Panc1 (cell line): ENCODE measurements at regions not wholly inside any gene's neighbourhood (a gene's known extent, or its start where the extent isn't known, plus 50 kb on each side); places are given as distances from the start of the nearest gene placed in this dataset.

Experiments
- ATAC-seq: fragments of 200-7000 bp; cut with Tn5 transposase; 2 replicates; pipeline ENCODE4 v1.9.1; 2020; ENCODE audit warnings: mild to moderate bottlenecking, moderate library complexity
- BruUV-seq: library from RNA; stranded (reverse); fragments of 400-500 nt; replicated peaks from 2 replicates; lab custom pipeline; 2021; lab: Mats Ljungman, UMichigan
- CTCF ChIA-PET: fragments of 300-600 bp; sonication (Branson Sonifier 250); formaldehyde crosslinking; loops from one replicate; lab custom pipeline; 2022; ENCODE audit warnings: antibody characterized with exemption; lab: Charles Lee
- POLR2A ChIA-PET: fragments of 300-600 bp; sonication (Branson Sonifier 250); formaldehyde crosslinking; loops from one replicate; lab custom pipeline; 2022; ENCODE audit warnings: antibody characterized with exemption; lab: Charles Lee
- DNase-seq: peaks from one replicate; pipeline ENCODE4 v3.0.0-alpha.2; 2010; ENCODE audit warnings: low read depth, low spot score
- H3K27ac ChIP-seq: 2 replicates; pipeline ENCODE4 v1.5.1; 2011; ENCODE audit warnings: mild to moderate bottlenecking, low read length, inconsistent platforms
- H3K27me3 ChIP-seq: fragments of 200-500 bp; sonication (Bioruptor generic); 2 replicates; pipeline ENCODE4 v1.6.0; 2014; ENCODE audit warnings: low read length, inconsistent platforms; ENCODE audit not compliant: control insufficient read depth, insufficient read depth
- H3K36me3 ChIP-seq: fragments of 200-500 bp; sonication (Bioruptor generic); 2 replicates; pipeline ENCODE4 v1.5.1; 2014; ENCODE audit warnings: inconsistent platforms, mild to moderate bottlenecking, low read length, moderate library complexity; ENCODE audit not compliant: control insufficient read depth, insufficient read depth
- H3K4me1 ChIP-seq: 2 replicates; pipeline ENCODE4 v1.5.1; 2011; ENCODE audit warnings: inconsistent platforms, mild to moderate bottlenecking, low read length, moderate library complexity; ENCODE audit not compliant: control insufficient read depth, insufficient read depth
- H3K4me3 ChIP-seq, 2 experiments: 2 replicates each; pipeline ENCODE4 v1.5.1; 2011 to 2012; ENCODE audit warnings: low read depth in 2 of 2, low read length in 2 of 2, mild to moderate bottlenecking in 2 of 2, inconsistent platforms in 1 of 2, moderate library complexity in 1 of 2
- H3K9me3 ChIP-seq: fragments of 200-500 bp; sonication (Bioruptor generic); 2 replicates; pipeline ENCODE4 v1.5.1; 2014; ENCODE audit warnings: low read depth, mild to moderate bottlenecking, inconsistent platforms, low read length, moderate library complexity; ENCODE audit not compliant: control insufficient read depth, insufficient read depth
- POLR2AphosphoS5 ChIP-seq: IDR thresholded peaks from 2 replicates; pipeline ENCODE4 v1.6.1; 2012; ENCODE audit warnings: mild to moderate bottlenecking, low read depth, low read length, moderate library complexity
- SIN3A ChIP-seq: IDR thresholded peaks from 2 replicates; pipeline ENCODE4 v1.6.1; 2012; ENCODE audit warnings: low read depth, mild to moderate bottlenecking, low read length, moderate library complexity, borderline replicate concordance; ENCODE audit not compliant: insufficient read depth
- TCF7L2 ChIP-seq: IDR thresholded peaks from 2 replicates; pipeline ENCODE4 v1.6.1; 2011; ENCODE audit warnings: mild to moderate bottlenecking, low read depth, low read length, inconsistent platforms
- in situ Hi-C: cut with HindIII; loops from 2 replicates; pipeline ENCODE4 v1.10.0; 2016; ENCODE audit warnings: low sequenced_read_pairs, low pct_unique_long_range_greater_than_20kb
- intact Hi-C: fragments of 100-400 bp; cut with micrococcal nuclease; formaldehyde crosslinking; loops from one replicate; pipeline ENCODE4 v1.10.0; 2022; ENCODE audit not compliant: unreplicated experiment
- TF ChIP-seq, protein P1 (sequence below), 2 experiments: IDR thresholded peaks; 2 replicates each; pipeline ENCODE4 v1.6.1; 2011 to 2012; ENCODE audit warnings: low read depth in 2 of 2, control low read depth in 1 of 2, low read length in 1 of 2, mild to moderate bottlenecking in 1 of 2, moderate library complexity in 1 of 2; ENCODE audit not compliant: insufficient read depth in 1 of 2
- TF ChIP-seq, protein P2 (sequence below): fragments of 450-650 bp; IDR thresholded peaks from 2 replicates; pipeline ENCODE4 v1.5.1; 2017; ENCODE audit warnings: mild to moderate bottlenecking

DNA sequence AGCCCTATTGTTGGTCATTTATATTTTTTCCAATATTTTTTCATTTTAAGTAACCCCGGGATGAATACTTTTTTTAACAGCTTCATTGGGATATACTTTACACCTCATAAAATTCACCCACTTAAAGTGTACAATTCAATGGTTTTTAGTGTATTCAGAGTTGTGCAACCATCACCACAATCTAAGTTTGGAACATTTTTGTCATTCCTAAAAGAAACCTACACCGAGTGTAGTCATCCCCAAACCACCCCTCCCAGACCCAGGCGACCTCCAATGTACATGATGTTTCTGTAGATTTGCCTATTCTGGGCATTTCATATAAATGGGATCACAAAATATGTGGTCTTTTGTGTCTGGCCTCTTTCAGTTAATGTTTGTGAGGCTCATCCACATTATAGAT is 118.3 kb upstream of the FRMD4B start:
- no peaks in the 10 kb centered on the region for H3K4me1 ChIP-seq
- no peak overlapping the region for H3K4me3 ChIP-seq
- no TSS peak for BruUV-seq
- no peak overlapping the region for H3K27ac ChIP-seq
- ChIA-PET CTCF (interaction anchor here (0.6 kb wide), 1 partner anchor 259 kb away, joined by 8 read pairs; no protein-coding TSS in a partner anchor), POLR2A (no interaction called here)
- TF ChIP-seq, protein P1, sequence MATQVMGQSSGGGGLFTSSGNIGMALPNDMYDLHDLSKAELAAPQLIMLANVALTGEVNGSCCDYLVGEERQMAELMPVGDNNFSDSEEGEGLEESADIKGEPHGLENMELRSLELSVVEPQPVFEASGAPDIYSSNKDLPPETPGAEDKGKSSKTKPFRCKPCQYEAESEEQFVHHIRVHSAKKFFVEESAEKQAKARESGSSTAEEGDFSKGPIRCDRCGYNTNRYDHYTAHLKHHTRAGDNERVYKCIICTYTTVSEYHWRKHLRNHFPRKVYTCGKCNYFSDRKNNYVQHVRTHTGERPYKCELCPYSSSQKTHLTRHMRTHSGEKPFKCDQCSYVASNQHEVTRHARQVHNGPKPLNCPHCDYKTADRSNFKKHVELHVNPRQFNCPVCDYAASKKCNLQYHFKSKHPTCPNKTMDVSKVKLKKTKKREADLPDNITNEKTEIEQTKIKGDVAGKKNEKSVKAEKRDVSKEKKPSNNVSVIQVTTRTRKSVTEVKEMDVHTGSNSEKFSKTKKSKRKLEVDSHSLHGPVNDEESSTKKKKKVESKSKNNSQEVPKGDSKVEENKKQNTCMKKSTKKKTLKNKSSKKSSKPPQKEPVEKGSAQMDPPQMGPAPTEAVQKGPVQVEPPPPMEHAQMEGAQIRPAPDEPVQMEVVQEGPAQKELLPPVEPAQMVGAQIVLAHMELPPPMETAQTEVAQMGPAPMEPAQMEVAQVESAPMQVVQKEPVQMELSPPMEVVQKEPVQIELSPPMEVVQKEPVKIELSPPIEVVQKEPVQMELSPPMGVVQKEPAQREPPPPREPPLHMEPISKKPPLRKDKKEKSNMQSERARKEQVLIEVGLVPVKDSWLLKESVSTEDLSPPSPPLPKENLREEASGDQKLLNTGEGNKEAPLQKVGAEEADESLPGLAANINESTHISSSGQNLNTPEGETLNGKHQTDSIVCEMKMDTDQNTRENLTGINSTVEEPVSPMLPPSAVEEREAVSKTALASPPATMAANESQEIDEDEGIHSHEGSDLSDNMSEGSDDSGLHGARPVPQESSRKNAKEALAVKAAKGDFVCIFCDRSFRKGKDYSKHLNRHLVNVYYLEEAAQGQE (IDR thresholded peaks at IDR 0.05; ENCODE audit: insufficient read depth in 1 of 2, low read depth in 2 of 2, low read length in 1 of 2), result no peak
- TF ChIP-seq SIN3A, result no peak
- TF ChIP-seq POLR2AphosphoS5, result no peak
- TF ChIP-seq TCF7L2, result no peak
- TF ChIP-seq, protein P2, sequence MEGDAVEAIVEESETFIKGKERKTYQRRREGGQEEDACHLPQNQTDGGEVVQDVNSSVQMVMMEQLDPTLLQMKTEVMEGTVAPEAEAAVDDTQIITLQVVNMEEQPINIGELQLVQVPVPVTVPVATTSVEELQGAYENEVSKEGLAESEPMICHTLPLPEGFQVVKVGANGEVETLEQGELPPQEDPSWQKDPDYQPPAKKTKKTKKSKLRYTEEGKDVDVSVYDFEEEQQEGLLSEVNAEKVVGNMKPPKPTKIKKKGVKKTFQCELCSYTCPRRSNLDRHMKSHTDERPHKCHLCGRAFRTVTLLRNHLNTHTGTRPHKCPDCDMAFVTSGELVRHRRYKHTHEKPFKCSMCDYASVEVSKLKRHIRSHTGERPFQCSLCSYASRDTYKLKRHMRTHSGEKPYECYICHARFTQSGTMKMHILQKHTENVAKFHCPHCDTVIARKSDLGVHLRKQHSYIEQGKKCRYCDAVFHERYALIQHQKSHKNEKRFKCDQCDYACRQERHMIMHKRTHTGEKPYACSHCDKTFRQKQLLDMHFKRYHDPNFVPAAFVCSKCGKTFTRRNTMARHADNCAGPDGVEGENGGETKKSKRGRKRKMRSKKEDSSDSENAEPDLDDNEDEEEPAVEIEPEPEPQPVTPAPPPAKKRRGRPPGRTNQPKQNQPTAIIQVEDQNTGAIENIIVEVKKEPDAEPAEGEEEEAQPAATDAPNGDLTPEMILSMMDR, result no peak
- in situ Hi-C loops, result no loop called here
- H3K36me3 ChIP-seq, result no peaks in the 10 kb centered on the region
- H3K9me3 ChIP-seq, result no peaks in the 10 kb centered on the region
- DNase-seq (no peak), ATAC-seq (no peak)
- intact Hi-C loops, result no loop called here
- no peaks in the 10 kb centered on the region for H3K27me3 ChIP-seq

DNA sequence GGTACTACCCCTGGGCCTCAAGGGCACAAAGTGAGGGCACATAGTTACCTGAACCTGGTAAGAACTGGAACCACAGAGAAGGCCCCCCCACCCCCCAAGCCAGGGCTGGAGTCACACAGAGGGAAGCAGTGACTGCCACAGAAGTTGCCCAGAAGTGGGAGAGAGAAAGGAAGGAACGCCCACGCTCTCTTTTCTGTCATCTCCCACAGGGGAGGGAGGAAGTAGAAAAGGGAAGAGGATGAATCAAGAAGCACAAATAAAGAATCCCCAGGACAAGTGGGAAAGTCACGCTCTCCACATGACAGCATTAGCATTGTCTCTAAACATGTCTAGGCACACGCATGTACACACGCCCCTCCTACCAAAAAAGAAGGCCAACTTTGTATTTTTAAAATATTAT is 114.7 kb upstream of the FRMD4B start:
- in situ Hi-C loops, result no loop called here
- POLR2A ChIA-PET, result no interaction called here
- CTCF ChIA-PET, result no interaction called here
- no TSS peak for BruUV-seq
- Histone ChIP-seq H3K36me3 (no peaks in the 10 kb centered on the region), H3K4me1 (no peaks in the 10 kb centered on the region), H3K9me3 (no peaks in the 10 kb centered on the region), H3K27ac (no peak overlapping the region), H3K4me3 (no peak overlapping the region), H3K27me3 (no peaks in the 10 kb centered on the region)
- no peak for DNase-seq
- TF ChIP-seq, protein P2, result no peak
- TF ChIP-seq POLR2AphosphoS5 (no peak), SIN3A (no peak), TCF7L2 (no peak)
- TF ChIP-seq, protein P1 (IDR thresholded peaks at IDR 0.05; ENCODE audit: insufficient read depth in 1 of 2, low read depth in 2 of 2, low read length in 1 of 2), result no peak
- ATAC-seq, result no peak
- intact Hi-C loops, result no loop called here
